ENCODE measurements at regions not wholly inside any gene's neighbourhood (a gene's known extent, or its start where the extent isn't known, plus 50 kb on each side); places are given as distances from the start of the nearest gene placed in this dataset.
"Not testable (repeated sequence)": the region's sequence is repeated elsewhere in the genome, so short reads cannot be mapped to it uniquely, and the experiment has no call there.

- no peak overlapping the region for H3K4me2 ChIP-seq (ENCODE audit: control insufficient read depth, insufficient read depth)
- in situ Hi-C loops (cut with MboI) (no loop called here), intact Hi-C loops (cut with micrococcal nuclease; ENCODE audit: unreplicated experiment) (no loop called here)
- BruUV-seq (replicated peaks) = no TSS peak
- ChIA-PET CTCF (interaction anchor here (2.4 kb wide), 1 partner anchor 10 kb away, joined by 8 read pairs; no protein-coding TSS in a partner anchor), SMC1A (ENCODE audit: uncharacterized antibody, unreplicated experiment) (no interaction called here), RAD21 (ENCODE audit: unreplicated experiment) (no interaction called here), POLR2A (no interaction called here)
- FAIRE-seq (no peak), DNase-seq (ENCODE audit: low read depth, low spot score) (no peak), ATAC-seq (no peak)
- no peaks in the 10 kb centered on the region for H3K36me3 ChIP-seq (ENCODE audit: control insufficient read depth in 2 of 2, insufficient read depth in 2 of 2, low read length in 1 of 2)
- no peak overlapping the region for H2AFZ ChIP-seq (ENCODE audit: control insufficient read depth, low read depth, low read length)
- H3K9ac ChIP-seq (ENCODE audit: control insufficient read depth, insufficient read depth, low read length) = no peak overlapping the region
- no peaks in the 10 kb centered on the region for H3K4me1 ChIP-seq (ENCODE audit: control insufficient read depth, insufficient read depth, low read length)
- no peaks in the 10 kb centered on the region for H3K79me2 ChIP-seq (ENCODE audit: control insufficient read depth, insufficient read depth, low read length)
- 34% methylated on average over 4 of the region's 4 CpGs for WGBS (ENCODE audit: insufficient coverage, insufficient replicate concordance, low lambda C conversion rate, missing lambda C conversion rate)
- no peaks in the 10 kb centered on the region for H4K20me1 ChIP-seq (ENCODE audit: control insufficient read depth, insufficient read depth)
- no peak overlapping the region for H3K4me3 ChIP-seq
- no peak for TF ChIP-seq IRF4 (IDR thresholded peaks at IDR 0.05; ENCODE audit: low read depth, low read length)
- TF ChIP-seq ZNF384 (IDR thresholded peaks at IDR 0.05; ENCODE audit: borderline replicate concordance, low read depth, low read length) = no peak
- TF ChIP-seq MYB (IDR thresholded peaks at IDR 0.05; ENCODE audit: borderline replicate concordance, low read depth, low read length) = no peak
- TF ChIP-seq CBX5 (IDR thresholded peaks at IDR 0.05; ENCODE audit: low read depth) = no peak
- no peak for TF ChIP-seq ZBTB11 (CRISPR knock-in tag; IDR thresholded peaks at IDR 0.05)
- TF ChIP-seq RELA (IDR thresholded peaks at IDR 0.05; ENCODE audit: borderline replicate concordance, partially characterized antibody) = no peak
- no peak for TF ChIP-seq NRF1 (conservative IDR thresholded peaks at IDR 0.05; ENCODE audit: low read depth, low read length)
- TF ChIP-seq TCF3 (IDR thresholded peaks at IDR 0.05; ENCODE audit: borderline replicate concordance, insufficient read depth, low read depth, low read length) = no peak
- no peak for TF ChIP-seq RAD21 (IDR thresholded peaks at IDR 0.05; ENCODE audit: insufficient read depth, low read depth, low read length)
- no peak for TF ChIP-seq ZNF217 (IDR thresholded peaks at IDR 0.05)
- no peak for TF ChIP-seq TCF12 (IDR thresholded peaks at IDR 0.05; ENCODE audit: low read depth, low read length)
- TF ChIP-seq JUNB (IDR thresholded peaks at IDR 0.05) = no peak
- no peak for TF ChIP-seq NR2C1 (IDR thresholded peaks at IDR 0.05)
- TF ChIP-seq CHD4 (IDR thresholded peaks at IDR 0.05) = no peak
- no peaks in the 10 kb centered on the region; the same call in 2 of the 3 replicates for H3K9me3 ChIP-seq (replicated peaks; ENCODE audit: control insufficient read depth, insufficient read depth, low read length)
- H3K27me3 ChIP-seq (replicated peaks in 1 of 2; ENCODE audit: control insufficient read depth in 2 of 2, insufficient read depth in 2 of 2, low read length in 1 of 2) = no peaks in the 10 kb centered on the region; a peak in 1 of 4 replicates
- H3K27ac ChIP-seq (ENCODE audit: control insufficient read depth, insufficient read depth) = no peak overlapping the region
Measured at GRCh38 chr9:22229069-22229468, 217.6 kb upstream of the DMRTA1 start.

- H3K79me2 ChIP-seq (ENCODE audit: control insufficient read depth, insufficient read depth, low read length); in situ Hi-C loops (cut with MboI); FAIRE-seq; H2AFZ ChIP-seq (ENCODE audit: control insufficient read depth, low read depth, low read length); H3K9ac ChIP-seq (ENCODE audit: control insufficient read depth, insufficient read depth, low read length); H4K20me1 ChIP-seq (ENCODE audit: control insufficient read depth, insufficient read depth); H3K4me2 ChIP-seq (ENCODE audit: control insufficient read depth, insufficient read depth); H3K4me3 ChIP-seq; BruUV-seq (replicated peaks); H3K36me3 ChIP-seq (ENCODE audit: control insufficient read depth in 2 of 2, insufficient read depth in 2 of 2, low read length in 1 of 2); DNase-seq (ENCODE audit: low read depth, low spot score); H3K4me1 ChIP-seq (ENCODE audit: control insufficient read depth, insufficient read depth, low read length); SMC1A ChIA-PET (ENCODE audit: uncharacterized antibody, unreplicated experiment); RAD21 ChIA-PET (ENCODE audit: unreplicated experiment); H3K27me3 ChIP-seq (replicated peaks in 1 of 2; ENCODE audit: control insufficient read depth in 2 of 2, insufficient read depth in 2 of 2, low read length in 1 of 2); CTCF ChIA-PET; H3K27ac ChIP-seq (ENCODE audit: control insufficient read depth, insufficient read depth); H3K9me3 ChIP-seq (replicated peaks; ENCODE audit: control insufficient read depth, insufficient read depth, low read length); ATAC-seq; POLR2A ChIA-PET: not testable (repeated sequence)
- intact Hi-C loops (cut with micrococcal nuclease; ENCODE audit: unreplicated experiment) = loop anchor here (10.0 kb wide), 1 partner anchor 197 kb away; no protein-coding TSS in a partner anchor
Measured at GRCh38 chr9:22231309-22231708, 215.3 kb upstream of the DMRTA1 start.
